Hepatocyte (in vitro differentiated cells): ENCODE measurements at regions not wholly inside any gene's neighbourhood (a gene's known extent, or its start where the extent isn't known, plus 50 kb on each side); places are given as distances from the start of the nearest gene placed in this dataset.

ENCODE experiments used
- DNase-seq: peaks from one replicate; pipeline ENCODE4 v3.0.0-alpha.2; 2016; ENCODE audit warnings: low spot score
- H2AFZ ChIP-seq: fragments of 200-600 bp; sonication (generic); 2 replicates; pipeline ENCODE4 v1.6.0; 2016; ENCODE audit warnings: antibody characterized with exemption, mild to moderate bottlenecking
- H3K27ac ChIP-seq: fragments of 200-600 bp; sonication (generic); 2 replicates; pipeline ENCODE4 v1.5.1; 2016; ENCODE audit warnings: mild to moderate bottlenecking
- H3K27me3 ChIP-seq: fragments of 200-600 bp; sonication (generic); 2 replicates; pipeline ENCODE4 v1.6.1; 2016
- H3K36me3 ChIP-seq: fragments of 200-600 bp; sonication (generic); replicated peaks from 2 replicates; pipeline ENCODE4 v1.5.1; 2016; ENCODE audit warnings: low read depth; ENCODE audit not compliant: insufficient read depth
- H3K4me1 ChIP-seq: fragments of 200-600 bp; sonication (generic); 2 replicates; pipeline ENCODE4 v1.5.1; 2016; ENCODE audit warnings: mild to moderate bottlenecking, moderate library complexity; ENCODE audit not compliant: insufficient read depth
- H3K4me2 ChIP-seq: fragments of 200-600 bp; sonication (generic); 2 replicates; pipeline ENCODE4 v1.6.0; 2016
- H3K4me3 ChIP-seq: fragments of 200-600 bp; sonication (generic); 2 replicates; pipeline ENCODE4 v1.5.1; 2016; ENCODE audit warnings: mild to moderate bottlenecking
- H3K79me2 ChIP-seq: fragments of 200-600 bp; sonication (generic); 2 replicates; pipeline ENCODE4 v1.6.0; 2017; ENCODE audit warnings: mild to moderate bottlenecking
- H3K9me2 ChIP-seq: fragments of 200-600 bp; sonication (generic); replicated peaks from 2 replicates; pipeline ENCODE4 v1.6.0; 2017; ENCODE audit warnings: mild to moderate bottlenecking; ENCODE audit not compliant: insufficient read depth
- H3K9me3 ChIP-seq: fragments of 200-600 bp; sonication (generic); 2 replicates; pipeline ENCODE4 v1.5.1; 2016; ENCODE audit warnings: low read depth, mild to moderate bottlenecking
- H4K20me1 ChIP-seq: fragments of 200-600 bp; sonication (generic); 2 replicates; pipeline ENCODE4 v1.6.0; 2016; ENCODE audit warnings: mild to moderate bottlenecking; ENCODE audit not compliant: insufficient read depth, poor library complexity, severe bottlenecking
- EZH2 ChIP-seq: fragments of 200-600 bp; sonication (generic); IDR thresholded peaks from 2 replicates; pipeline ENCODE4 v1.6.1; 2016; ENCODE audit warnings: antibody characterized with exemption, mild to moderate bottlenecking, borderline replicate concordance
- EZH2phosphoT487 ChIP-seq: fragments of 200-600 bp; sonication (generic); IDR thresholded peaks from one replicate; pipeline ENCODE4 v1.6.1; 2018; ENCODE audit warnings: antibody characterized with exemption, mild to moderate bottlenecking, low read depth, moderate library complexity; ENCODE audit not compliant: unreplicated experiment, severe bottlenecking
- WGBS: methylation state at CpG from one replicate; pipeline ENCODE4 v1.1.6; 2016; ENCODE audit warnings: low lambda C conversion rate; ENCODE audit errors: missing lambda C conversion rate; 5-methylcytosine and 5-hydroxymethylcytosine counted together
- TF ChIP-seq, protein P1 (sequence below): fragments of 200-600 bp; sonication (generic); IDR thresholded peaks from 2 replicates; pipeline ENCODE4 v1.5.1; 2016; ENCODE audit warnings: antibody characterized with exemption, mild to moderate bottlenecking; ENCODE audit not compliant: poor library complexity

DNA sequence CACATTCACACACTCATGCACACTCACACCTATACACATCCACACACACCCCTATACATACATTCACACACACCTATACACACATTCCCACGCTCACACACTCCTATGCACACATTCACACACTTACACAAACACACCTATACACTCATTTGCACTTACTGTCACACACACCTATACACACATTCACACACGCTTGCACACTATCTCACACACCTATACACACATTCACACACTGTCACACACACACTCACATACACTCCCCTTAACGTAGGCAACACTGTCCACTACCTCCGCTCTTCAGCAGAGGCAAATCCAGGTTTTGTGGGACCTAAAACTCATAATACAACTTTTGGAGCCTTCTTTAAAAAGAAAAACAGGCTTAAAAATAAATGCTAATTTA lies 487.7 kb upstream of the CDH4 start:
- DNase-seq: no peak
- Histone ChIP-seq H3K27me3 (no peaks in the 10 kb centered on the region), H3K4me1 (no peaks in the 10 kb centered on the region), H3K36me3 (no peaks in the 10 kb centered on the region), H3K4me2 (no peak overlapping the region), H2AFZ (no peak overlapping the region), H3K9me2 (no peaks in the 10 kb centered on the region), H3K4me3 (no peak overlapping the region), H3K79me2 (no peaks in the 10 kb centered on the region), H3K9me3 (no peaks in the 10 kb centered on the region), H3K27ac (no peak overlapping the region), H4K20me1 (no peaks in the 10 kb centered on the region)
- 85% methylated on average over 4 of the region's 4 CpGs for WGBS
- TF ChIP-seq EZH2 (no peak), EZH2phosphoT487 (no peak)
- TF ChIP-seq, protein P1, sequence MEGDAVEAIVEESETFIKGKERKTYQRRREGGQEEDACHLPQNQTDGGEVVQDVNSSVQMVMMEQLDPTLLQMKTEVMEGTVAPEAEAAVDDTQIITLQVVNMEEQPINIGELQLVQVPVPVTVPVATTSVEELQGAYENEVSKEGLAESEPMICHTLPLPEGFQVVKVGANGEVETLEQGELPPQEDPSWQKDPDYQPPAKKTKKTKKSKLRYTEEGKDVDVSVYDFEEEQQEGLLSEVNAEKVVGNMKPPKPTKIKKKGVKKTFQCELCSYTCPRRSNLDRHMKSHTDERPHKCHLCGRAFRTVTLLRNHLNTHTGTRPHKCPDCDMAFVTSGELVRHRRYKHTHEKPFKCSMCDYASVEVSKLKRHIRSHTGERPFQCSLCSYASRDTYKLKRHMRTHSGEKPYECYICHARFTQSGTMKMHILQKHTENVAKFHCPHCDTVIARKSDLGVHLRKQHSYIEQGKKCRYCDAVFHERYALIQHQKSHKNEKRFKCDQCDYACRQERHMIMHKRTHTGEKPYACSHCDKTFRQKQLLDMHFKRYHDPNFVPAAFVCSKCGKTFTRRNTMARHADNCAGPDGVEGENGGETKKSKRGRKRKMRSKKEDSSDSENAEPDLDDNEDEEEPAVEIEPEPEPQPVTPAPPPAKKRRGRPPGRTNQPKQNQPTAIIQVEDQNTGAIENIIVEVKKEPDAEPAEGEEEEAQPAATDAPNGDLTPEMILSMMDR: no peak

DNA sequence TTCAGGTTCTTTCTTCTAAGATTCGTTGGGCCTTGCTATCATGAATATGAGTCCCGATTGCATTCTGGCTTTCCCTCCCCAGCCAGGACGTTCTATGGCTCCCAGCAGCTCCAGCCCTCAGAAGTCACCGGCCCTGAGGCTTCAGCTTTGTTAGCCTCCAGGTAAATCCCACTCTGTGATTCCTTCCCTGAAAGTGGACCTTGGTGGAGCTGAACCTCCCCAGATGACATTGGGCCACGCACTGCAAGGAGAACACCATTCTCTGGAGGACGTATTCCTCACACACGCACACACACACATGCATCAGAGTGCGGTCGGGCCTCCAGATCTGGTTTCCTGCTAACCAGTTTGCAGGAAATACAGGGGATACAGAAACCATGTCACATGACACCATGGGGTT lies 487.3 kb upstream of the CDH4 start:
- H3K9me2 ChIP-seq: no peaks in the 10 kb centered on the region
- H3K4me2 ChIP-seq: no peak overlapping the region
- no peak for TF ChIP-seq EZH2phosphoT487
- TF ChIP-seq EZH2: no peak
- TF ChIP-seq, protein P1: no peak
- DNase-seq: no peak
- H3K79me2 ChIP-seq: no peaks in the 10 kb centered on the region
- H3K9me3 ChIP-seq: no peaks in the 10 kb centered on the region
- 88% methylated on average over 9 of the region's 9 CpGs for WGBS
- H3K27ac ChIP-seq: no peak overlapping the region
- no peaks in the 10 kb centered on the region for H3K4me1 ChIP-seq
- no peaks in the 10 kb centered on the region for H3K36me3 ChIP-seq
- peaks cover under 1% of the 10 kb centered on the region for H3K27me3 ChIP-seq
- H3K4me3 ChIP-seq: no peak overlapping the region
- H4K20me1 ChIP-seq: no peaks in the 10 kb centered on the region
- H2AFZ ChIP-seq: no peak overlapping the region

DNA sequence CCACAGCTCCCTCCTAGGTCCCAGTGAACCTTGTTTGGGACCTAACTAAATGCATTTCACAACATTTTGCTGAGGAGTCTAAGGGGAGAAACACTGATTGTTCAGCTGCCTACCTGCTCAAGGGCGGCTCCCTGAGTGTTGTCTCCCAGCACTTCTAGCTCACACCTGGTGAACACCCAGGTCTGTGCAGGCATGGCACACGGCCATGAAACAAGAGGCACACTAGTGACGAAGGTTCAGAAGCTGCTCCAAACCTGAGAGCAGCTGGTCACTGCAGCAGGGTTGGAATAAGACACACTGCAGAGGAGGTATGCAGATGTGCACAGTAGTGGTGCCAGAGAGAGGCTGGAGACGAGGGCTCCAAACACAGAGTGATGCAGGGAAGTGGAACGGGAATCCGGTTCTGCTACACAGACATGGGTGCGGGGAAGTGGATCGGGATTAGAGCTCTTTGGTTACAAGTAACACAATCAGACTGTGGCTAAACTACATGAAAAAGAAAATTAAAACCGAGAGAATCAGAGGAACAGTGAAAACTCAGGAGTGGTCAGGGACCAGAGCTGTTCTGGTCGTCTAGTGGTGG lies 486.1 kb upstream of the CDH4 start:
- TF ChIP-seq EZH2phosphoT487: no peak
- TF ChIP-seq, protein P1: no peak
- no peak for TF ChIP-seq EZH2
- no peak overlapping the region for H3K27ac ChIP-seq
- H3K27me3 ChIP-seq: peaks cover 5% of the 10 kb centered on the region
- no peak for DNase-seq
- H3K9me3 ChIP-seq: no peaks in the 10 kb centered on the region
- H3K4me2 ChIP-seq: no peak overlapping the region
- WGBS: 70% methylated on average over 10 of the region's 10 CpGs
- no peaks in the 10 kb centered on the region for H3K36me3 ChIP-seq
- H3K4me3 ChIP-seq: no peak overlapping the region
- H2AFZ ChIP-seq: no peak overlapping the region
- no peaks in the 10 kb centered on the region for H3K9me2 ChIP-seq
- no peaks in the 10 kb centered on the region for H4K20me1 ChIP-seq
- no peaks in the 10 kb centered on the region for H3K79me2 ChIP-seq
- no peaks in the 10 kb centered on the region for H3K4me1 ChIP-seq
